Body of pancreas (tissue), 4 donors: ENCODE measurements at regions not wholly inside any gene's neighbourhood (a gene's known extent, or its start where the extent isn't known, plus 50 kb on each side); places are given as distances from the start of the nearest gene placed in this dataset.

ENCODE experiments used
- POLR2A ChIP-seq, 3 donors: fragments of 450-650 bp; IDR thresholded peaks; one replicate each; pipeline ENCODE4 v1.6.1; 2016; ENCODE audit warnings: antibody characterized with exemption in 3 of 3, mild to moderate bottlenecking in 2 of 3
- TF ChIP-seq, protein P1 (sequence below), 7 experiments: fragments of 450-650 bp in 4 of 7; fragments of 200-600 bp in 3 of 7; sonication (generic) in 3 of 7; IDR thresholded peaks; one replicate each; pipeline ENCODE4 v1.5.1; 2016 to 2019; ENCODE audit warnings: antibody characterized with exemption in 7 of 7

DNA sequence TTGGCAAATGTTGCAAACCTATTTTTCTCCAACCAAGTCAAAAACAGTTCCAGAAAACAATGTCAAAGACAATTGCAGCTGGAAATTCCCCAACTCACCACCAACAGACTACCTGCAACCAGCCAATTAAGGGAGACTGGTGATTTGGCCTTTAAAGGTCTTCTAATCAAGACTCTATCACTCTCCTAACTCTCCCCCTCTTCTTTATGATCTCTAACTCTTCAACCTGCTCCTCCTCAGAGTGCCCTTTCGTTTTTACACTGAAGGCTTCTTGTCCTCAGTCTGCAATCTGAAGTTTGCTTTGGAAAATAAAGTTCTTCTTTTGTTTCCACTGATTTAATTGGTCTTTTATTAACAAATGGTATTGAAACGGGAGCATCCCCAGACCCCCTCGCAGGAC is 203.9 kb downstream of the TECRL start:
- TF ChIP-seq POLR2A (IDR thresholded peaks at IDR 0.05), result no peak
- TF ChIP-seq, protein P1, sequence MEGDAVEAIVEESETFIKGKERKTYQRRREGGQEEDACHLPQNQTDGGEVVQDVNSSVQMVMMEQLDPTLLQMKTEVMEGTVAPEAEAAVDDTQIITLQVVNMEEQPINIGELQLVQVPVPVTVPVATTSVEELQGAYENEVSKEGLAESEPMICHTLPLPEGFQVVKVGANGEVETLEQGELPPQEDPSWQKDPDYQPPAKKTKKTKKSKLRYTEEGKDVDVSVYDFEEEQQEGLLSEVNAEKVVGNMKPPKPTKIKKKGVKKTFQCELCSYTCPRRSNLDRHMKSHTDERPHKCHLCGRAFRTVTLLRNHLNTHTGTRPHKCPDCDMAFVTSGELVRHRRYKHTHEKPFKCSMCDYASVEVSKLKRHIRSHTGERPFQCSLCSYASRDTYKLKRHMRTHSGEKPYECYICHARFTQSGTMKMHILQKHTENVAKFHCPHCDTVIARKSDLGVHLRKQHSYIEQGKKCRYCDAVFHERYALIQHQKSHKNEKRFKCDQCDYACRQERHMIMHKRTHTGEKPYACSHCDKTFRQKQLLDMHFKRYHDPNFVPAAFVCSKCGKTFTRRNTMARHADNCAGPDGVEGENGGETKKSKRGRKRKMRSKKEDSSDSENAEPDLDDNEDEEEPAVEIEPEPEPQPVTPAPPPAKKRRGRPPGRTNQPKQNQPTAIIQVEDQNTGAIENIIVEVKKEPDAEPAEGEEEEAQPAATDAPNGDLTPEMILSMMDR (IDR thresholded peaks at IDR 0.05), result no peak
